Activated B cell treated with CpG ODN at 0.5 μM for 24 hours (primary cell): ENCODE measurements at regions not wholly inside any gene's neighbourhood (a gene's known extent, or its start where the extent isn't known, plus 50 kb on each side); places are given as distances from the start of the nearest gene placed in this dataset.

Source experiments
- ATAC-seq: fragments of 200-7000 bp; cut with Tn5 transposase; one replicate; pipeline ENCODE4 v1.10.0; 2021; ENCODE audit warnings: low read depth, mild to moderate bottlenecking, moderate library complexity
- CTCF ChIA-PET: fragments of 350-600 bp; sonication (Branson Sonifier 250); formaldehyde crosslinking; loops from one replicate; lab custom pipeline; 2021; ENCODE audit warnings: antibody characterized with exemption; lab: Charles Lee
- POLR2A ChIA-PET: fragments of 350-600 bp; sonication (Branson Sonifier 250); formaldehyde crosslinking; loops from one replicate; lab custom pipeline; 2021; ENCODE audit warnings: antibody characterized with exemption; lab: Charles Lee
- DNase-seq: peaks from one replicate; pipeline ENCODE4 v3.0.0; 2022
- H3K27ac Mint-ChIP-seq: one replicate; pipeline ENCODE4 v1.8.0; 2020; ENCODE audit warnings: mixed read lengths
- H3K27me3 Mint-ChIP-seq: one replicate; pipeline ENCODE4 v1.8.0; 2021; ENCODE audit warnings: mixed read lengths
- H3K36me3 Mint-ChIP-seq: one replicate; pipeline ENCODE4 v1.8.0; 2021; ENCODE audit warnings: low read depth, mixed read lengths
- H3K4me1 Mint-ChIP-seq: one replicate; pipeline ENCODE4 v1.8.0; 2021; ENCODE audit warnings: mixed read lengths
- H3K4me3 Mint-ChIP-seq: one replicate; pipeline ENCODE4 v1.8.0; 2020; ENCODE audit warnings: mild to moderate bottlenecking, mixed read lengths
- H3K9me3 Mint-ChIP-seq: one replicate; pipeline ENCODE4 v1.8.0; 2020; ENCODE audit warnings: mixed read lengths
- intact Hi-C: fragments of 100-400 bp; cut with micrococcal nuclease; formaldehyde crosslinking; loops from one replicate; pipeline ENCODE4 v1.15.1; 2024
- TF ChIP-seq, protein P1 (sequence below): fragments of 200-600 bp; IDR thresholded peaks from one replicate; pipeline ENCODE4 v1.8.0; 2022; ENCODE audit warnings: antibody characterized with exemption, mild to moderate bottlenecking

DNA sequence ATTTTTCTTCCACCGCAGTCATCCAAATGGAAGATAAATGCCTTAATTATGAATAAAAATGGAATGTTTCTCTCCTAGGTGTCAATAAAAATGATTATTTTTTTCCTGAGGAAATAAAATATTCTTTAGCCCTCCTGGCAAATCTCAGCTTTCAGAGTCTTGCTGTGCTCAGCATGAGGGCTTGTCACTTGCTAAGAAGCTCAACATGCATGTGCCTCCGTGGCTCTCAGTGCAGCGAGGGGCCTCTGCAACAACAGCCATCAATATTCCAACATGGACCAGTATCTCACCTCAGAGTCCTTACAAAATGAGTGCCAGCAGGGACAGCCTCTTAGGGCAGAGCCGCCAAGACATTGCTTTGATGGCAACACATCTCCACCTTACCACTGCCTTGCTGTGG lies 159.5 kb upstream of the TMPO start:
- Mint-ChIP-seq H3K9me3 (no peaks in the 10 kb centered on the region), H3K27ac (no peak overlapping the region), H3K36me3 (no peaks in the 10 kb centered on the region), H3K27me3 (peaks cover 4% of the 10 kb centered on the region), H3K4me3 (no peak overlapping the region), H3K4me1 (no peaks in the 10 kb centered on the region)
- TF ChIP-seq, protein P1, sequence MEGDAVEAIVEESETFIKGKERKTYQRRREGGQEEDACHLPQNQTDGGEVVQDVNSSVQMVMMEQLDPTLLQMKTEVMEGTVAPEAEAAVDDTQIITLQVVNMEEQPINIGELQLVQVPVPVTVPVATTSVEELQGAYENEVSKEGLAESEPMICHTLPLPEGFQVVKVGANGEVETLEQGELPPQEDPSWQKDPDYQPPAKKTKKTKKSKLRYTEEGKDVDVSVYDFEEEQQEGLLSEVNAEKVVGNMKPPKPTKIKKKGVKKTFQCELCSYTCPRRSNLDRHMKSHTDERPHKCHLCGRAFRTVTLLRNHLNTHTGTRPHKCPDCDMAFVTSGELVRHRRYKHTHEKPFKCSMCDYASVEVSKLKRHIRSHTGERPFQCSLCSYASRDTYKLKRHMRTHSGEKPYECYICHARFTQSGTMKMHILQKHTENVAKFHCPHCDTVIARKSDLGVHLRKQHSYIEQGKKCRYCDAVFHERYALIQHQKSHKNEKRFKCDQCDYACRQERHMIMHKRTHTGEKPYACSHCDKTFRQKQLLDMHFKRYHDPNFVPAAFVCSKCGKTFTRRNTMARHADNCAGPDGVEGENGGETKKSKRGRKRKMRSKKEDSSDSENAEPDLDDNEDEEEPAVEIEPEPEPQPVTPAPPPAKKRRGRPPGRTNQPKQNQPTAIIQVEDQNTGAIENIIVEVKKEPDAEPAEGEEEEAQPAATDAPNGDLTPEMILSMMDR: no peak
- DNase-seq: no peak
- intact Hi-C loops: no loop called here
- ChIA-PET CTCF (no interaction called here), POLR2A (no interaction called here)
- no peak for ATAC-seq

DNA sequence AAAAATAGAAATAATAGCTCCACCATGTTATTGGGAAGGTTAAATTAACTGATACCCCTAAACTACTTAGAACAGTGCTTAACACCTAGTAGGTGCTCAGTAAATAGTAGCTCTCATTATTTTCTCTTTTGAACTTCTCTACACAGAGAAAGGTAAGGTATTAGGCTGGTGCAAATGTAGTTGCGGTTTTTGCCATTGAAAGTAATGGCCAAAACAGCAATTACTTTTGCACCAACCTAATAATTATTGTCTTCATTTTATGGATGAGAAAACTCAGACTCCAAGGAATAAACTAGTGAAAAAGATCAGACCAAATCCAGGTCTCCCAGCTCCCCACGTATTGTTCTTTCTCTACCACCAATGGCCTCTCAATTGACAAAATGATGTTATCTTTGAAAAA lies 157.2 kb upstream of the TMPO start:
- Mint-ChIP-seq H3K27me3 (peaks cover 7% of the 10 kb centered on the region), H3K27ac (no peak overlapping the region), H3K36me3 (no peaks in the 10 kb centered on the region), H3K4me1 (no peaks in the 10 kb centered on the region), H3K9me3 (no peaks in the 10 kb centered on the region), H3K4me3 (no peak overlapping the region)
- DNase-seq: no peak
- TF ChIP-seq, protein P1: no peak
- intact Hi-C loops: no loop called here
- no peak for ATAC-seq
- ChIA-PET POLR2A (no interaction called here), CTCF (no interaction called here)

DNA sequence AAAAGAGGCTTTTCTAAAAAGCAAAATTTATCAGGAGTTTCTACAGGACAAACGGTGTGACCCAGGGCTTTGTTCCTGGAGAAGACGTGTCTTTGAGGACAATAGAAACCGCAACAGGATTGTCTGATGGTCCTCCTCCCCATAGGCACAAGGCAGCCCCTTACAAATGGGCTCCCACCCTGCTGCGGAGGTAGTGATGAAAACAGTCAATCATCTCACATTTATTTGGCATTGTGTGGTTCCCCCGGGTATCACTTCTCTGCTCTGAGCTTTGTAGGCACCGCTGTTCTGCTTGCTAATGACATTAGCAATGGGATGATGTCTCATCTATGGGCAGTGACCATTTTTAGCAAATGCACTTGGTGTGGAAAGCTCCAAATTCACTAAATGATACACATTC lies 155.5 kb upstream of the TMPO start:
- Mint-ChIP-seq H3K4me1 (no peaks in the 10 kb centered on the region), H3K27ac (no peak overlapping the region), H3K9me3 (no peaks in the 10 kb centered on the region), H3K27me3 (peaks cover 7% of the 10 kb centered on the region), H3K4me3 (no peak overlapping the region), H3K36me3 (no peaks in the 10 kb centered on the region)
- POLR2A ChIA-PET: no interaction called here
- TF ChIP-seq, protein P1: no peak
- ATAC-seq (no peak), DNase-seq (no peak)
- intact Hi-C loops: no loop called here
- CTCF ChIA-PET: no interaction called here

DNA sequence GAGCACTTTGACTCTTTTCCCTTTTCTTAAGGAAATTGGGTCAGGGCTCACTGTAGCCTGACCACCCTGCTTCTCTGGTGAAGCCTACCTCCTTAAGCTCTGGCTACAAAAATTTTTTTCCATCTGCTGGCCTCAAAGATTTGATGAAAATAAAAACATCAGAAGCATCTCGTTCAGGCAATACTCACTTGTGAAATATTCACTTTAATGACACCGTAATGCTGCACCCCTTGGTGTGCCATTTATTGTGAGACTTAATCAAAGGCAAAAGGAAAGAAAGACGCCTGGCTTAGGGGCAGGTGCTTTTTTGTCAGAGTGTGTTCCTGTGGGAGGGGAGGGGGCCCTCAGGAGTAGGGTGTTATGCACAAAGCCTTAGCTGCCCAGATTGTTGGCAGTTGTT lies 155.0 kb upstream of the TMPO start:
- H3K27me3 Mint-ChIP-seq: peaks cover 7% of the 10 kb centered on the region
- TF ChIP-seq, protein P1: no peak
- no peak overlapping the region for H3K27ac Mint-ChIP-seq
- no peak for DNase-seq
- intact Hi-C loops: no loop called here
- no peaks in the 10 kb centered on the region for H3K9me3 Mint-ChIP-seq
- no peaks in the 10 kb centered on the region for H3K4me1 Mint-ChIP-seq
- CTCF ChIA-PET: no interaction called here
- no peak for ATAC-seq
- no peak overlapping the region for H3K4me3 Mint-ChIP-seq
- no peaks in the 10 kb centered on the region for H3K36me3 Mint-ChIP-seq
- POLR2A ChIA-PET: no interaction called here

DNA sequence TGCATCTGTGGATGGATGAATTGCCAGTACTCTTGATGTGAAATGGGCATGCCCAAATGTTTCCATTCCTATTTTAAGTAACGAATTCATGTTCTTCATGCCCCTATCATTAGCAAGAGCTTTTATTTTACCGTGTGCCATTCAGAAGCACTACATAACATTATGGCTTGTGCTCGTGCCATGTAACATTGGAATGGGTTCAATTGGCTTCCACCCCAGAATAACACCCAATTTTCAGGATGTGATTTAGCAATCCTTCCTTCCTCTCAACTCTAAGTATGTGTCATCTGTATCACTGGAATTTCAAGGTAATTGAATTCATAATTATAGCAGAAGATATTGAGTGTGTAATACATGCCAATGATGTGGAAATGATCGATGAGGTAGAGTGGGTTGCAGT lies 145.8 kb upstream of the TMPO start:
- H3K36me3 Mint-ChIP-seq: no peaks in the 10 kb centered on the region

More for the DNA sequence above, 145.8 kb upstream of the TMPO start:
- DNase-seq: no peak
- TF ChIP-seq, protein P1: no peak
- intact Hi-C loops: no loop called here
- H3K4me1 Mint-ChIP-seq: no peaks in the 10 kb centered on the region
- peaks cover 5% of the 10 kb centered on the region for H3K27me3 Mint-ChIP-seq
- POLR2A ChIA-PET: no interaction called here
- CTCF ChIA-PET: no interaction called here
- no peak overlapping the region for H3K27ac Mint-ChIP-seq
- no peaks in the 10 kb centered on the region for H3K9me3 Mint-ChIP-seq
- H3K4me3 Mint-ChIP-seq: no peak overlapping the region
- no peak for ATAC-seq
